EH (cell line): ENCODE measurements at regions not wholly inside any gene's neighbourhood (a gene's known extent, or its start where the extent isn't known, plus 50 kb on each side); places are given as distances from the start of the nearest gene placed in this dataset.
"Not testable (repeated sequence)": the region's sequence is repeated elsewhere in the genome, so short reads cannot be mapped to it uniquely, and the experiment has no call there.

Experiments
- DNase-seq: peaks from one replicate; pipeline ENCODE4 v3.0.0-alpha.2; 2015; ENCODE audit warnings: low read depth

- DNase-seq = peak; percentile 51
Observed at GRCh38 chr4:126136922-126137781, 822.4 kb downstream of the FAT4 start.

- peak; percentile 22 for DNase-seq
Observed at GRCh38 chr4:126137782-126138170, 823.0 kb downstream of the FAT4 start.

- DNase-seq = peak; percentile 27
Observed at GRCh38 chr4:126144543-126145237, 829.9 kb downstream of the FAT4 start.

GRCh38 chr4:126168484-126168883, 853.7 kb downstream of the FAT4 start:
- DNase-seq = no peak

GRCh38 chr4:126172126-126172525, 857.4 kb downstream of the FAT4 start:
- DNase-seq = peak; percentile 1

- no peak for DNase-seq
Observed at GRCh38 chr4:126174627-126175026, 859.9 kb downstream of the FAT4 start.

- no peak for DNase-seq
Observed at GRCh38 chr4:126180642-126181041, 865.9 kb downstream of the FAT4 start.

- no peak for DNase-seq
Observed at GRCh38 chr4:126182336-126182735, 867.6 kb downstream of the FAT4 start.

GRCh38 chr4:126182786-126183185, 868.0 kb downstream of the FAT4 start:
- no peak for DNase-seq

- no peak for DNase-seq
Observed at GRCh38 chr4:126183206-126183605, 868.5 kb downstream of the FAT4 start.

GRCh38 chr4:126191536-126191935, 876.8 kb downstream of the FAT4 start:
- no peak for DNase-seq

- DNase-seq = no peak
Observed at GRCh38 chr4:126192506-126192905, 877.8 kb downstream of the FAT4 start.

- not testable (repeated sequence) for DNase-seq
Observed at GRCh38 chr4:126201251-126202138, 886.7 kb downstream of the FAT4 start.

- DNase-seq = no peak
Observed at GRCh38 chr4:126202226-126202625, 887.5 kb downstream of the FAT4 start.

GRCh38 chr4:126207910-126208309, 893.2 kb downstream of the FAT4 start:
- DNase-seq = no peak

- DNase-seq = no peak
Observed at GRCh38 chr4:126209147-126209546, 894.4 kb downstream of the FAT4 start.

- no peak for DNase-seq
Observed at GRCh38 chr4:126213996-126214395, 899.2 kb downstream of the FAT4 start.

GRCh38 chr4:126215759-126216158, 901.0 kb downstream of the FAT4 start:
- no peak for DNase-seq

GRCh38 chr4:126216611-126217010, 901.9 kb downstream of the FAT4 start:
- no peak for DNase-seq

- DNase-seq = no peak
Observed at GRCh38 chr4:126221282-126221681, 906.5 kb downstream of the FAT4 start.

- DNase-seq = no peak
Observed at GRCh38 chr4:126221717-126222340, 907.1 kb downstream of the FAT4 start.
